Left lung (tissue), 4 donors: ENCODE measurements at regions not wholly inside any gene's neighbourhood (a gene's known extent, or its start where the extent isn't known, plus 50 kb on each side); places are given as distances from the start of the nearest gene placed in this dataset.
A peak's percentile ranks its signal among the peaks of the same experiment; 100 is the strongest.

Experiments
- ATAC-seq: fragments of 200-7000 bp; cut with Tn5 transposase; one replicate; pipeline ENCODE4 v1.9.1; 2020; ENCODE audit warnings: moderate library complexity
- DNase-seq, 4 donors: peaks; one replicate each; pipeline ENCODE4 v3.0.0-alpha.2; 2013 to 2020
- H3K27ac ChIP-seq, 2 donors: fragments of 200-600 bp; sonication (generic) in 1 of 2; one replicate each; pipeline versions ENCODE4 v1.5.0 to v1.8.0; 2020 to 2021
- H3K27me3 ChIP-seq, 2 donors: fragments of 200-600 bp; sonication (generic) in 1 of 2; one replicate each; pipeline versions ENCODE4 v1.5.0 to v1.8.0; 2020 to 2021
- H3K36me3 ChIP-seq, 2 donors: fragments of 200-600 bp; sonication (generic) in 1 of 2; one replicate each; pipeline versions ENCODE4 v1.5.0 to v1.8.0; 2020 to 2021
- H3K4me1 ChIP-seq, 2 donors: fragments of 200-600 bp; one replicate each; pipeline ENCODE4 v1.8.0; 2021
- H3K4me3 ChIP-seq, 2 donors: fragments of 200-600 bp; sonication (generic) in 1 of 2; one replicate each; pipeline versions ENCODE4 v1.5.0 to v1.8.0; 2020 to 2021; ENCODE audit warnings: mild to moderate bottlenecking in 1 of 2
- H3K9me3 ChIP-seq, 2 donors: fragments of 200-600 bp; sonication (generic) in 1 of 2; one replicate each; pipeline versions ENCODE4 v1.5.0 to v1.8.0; 2020 to 2021
- intact Hi-C, 2 donors: fragments of 100-400 bp; cut with DNase I; formaldehyde crosslinking; loops; one replicate each; pipeline versions ENCODE4 v1.11.2 to v1.14.2; 2022
- TF ChIP-seq, protein P1 (sequence below), 2 donors: fragments of 200-600 bp; sonication (generic) in 1 of 2; IDR thresholded peaks; one replicate each; pipeline versions ENCODE4 v1.5.0 to v1.8.0; 2021; ENCODE audit warnings: antibody characterized with exemption in 2 of 2
- donor health status: DM: no; HTN: yes; CAD: no.
- donor health status: DM: no; HTN: no; CAD: no.

DNA sequence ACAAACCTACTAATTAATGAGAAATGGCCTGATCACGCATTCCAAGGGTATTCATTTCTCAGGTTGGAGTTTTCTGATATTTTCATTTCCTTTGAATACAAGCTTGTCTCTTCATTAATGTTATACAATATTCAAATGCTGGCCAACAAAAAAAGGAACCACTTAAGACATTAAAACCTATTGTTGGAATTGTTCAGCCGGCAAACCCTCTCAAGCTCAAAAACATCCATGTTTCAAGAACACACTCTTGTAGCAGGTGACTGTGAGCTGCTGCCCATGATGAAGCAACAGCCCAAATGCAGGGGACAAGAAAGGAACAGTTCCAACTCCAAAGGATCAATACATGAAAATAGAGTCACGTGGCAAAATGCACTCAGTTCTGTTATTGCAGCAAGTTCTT lies 454.5 kb downstream of the BCL11A start:
- Histone ChIP-seq H3K27me3 (no peaks in the 10 kb centered on the region), H3K36me3 (no peaks in the 10 kb centered on the region), H3K4me1 (peaks cover 0 to 3% of the 10 kb centered on the region in 2 donors), H3K27ac (no peak overlapping the region), H3K4me3 (no peak overlapping the region), H3K9me3 (no peaks in the 10 kb centered on the region)
- TF ChIP-seq, protein P1, sequence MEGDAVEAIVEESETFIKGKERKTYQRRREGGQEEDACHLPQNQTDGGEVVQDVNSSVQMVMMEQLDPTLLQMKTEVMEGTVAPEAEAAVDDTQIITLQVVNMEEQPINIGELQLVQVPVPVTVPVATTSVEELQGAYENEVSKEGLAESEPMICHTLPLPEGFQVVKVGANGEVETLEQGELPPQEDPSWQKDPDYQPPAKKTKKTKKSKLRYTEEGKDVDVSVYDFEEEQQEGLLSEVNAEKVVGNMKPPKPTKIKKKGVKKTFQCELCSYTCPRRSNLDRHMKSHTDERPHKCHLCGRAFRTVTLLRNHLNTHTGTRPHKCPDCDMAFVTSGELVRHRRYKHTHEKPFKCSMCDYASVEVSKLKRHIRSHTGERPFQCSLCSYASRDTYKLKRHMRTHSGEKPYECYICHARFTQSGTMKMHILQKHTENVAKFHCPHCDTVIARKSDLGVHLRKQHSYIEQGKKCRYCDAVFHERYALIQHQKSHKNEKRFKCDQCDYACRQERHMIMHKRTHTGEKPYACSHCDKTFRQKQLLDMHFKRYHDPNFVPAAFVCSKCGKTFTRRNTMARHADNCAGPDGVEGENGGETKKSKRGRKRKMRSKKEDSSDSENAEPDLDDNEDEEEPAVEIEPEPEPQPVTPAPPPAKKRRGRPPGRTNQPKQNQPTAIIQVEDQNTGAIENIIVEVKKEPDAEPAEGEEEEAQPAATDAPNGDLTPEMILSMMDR (IDR thresholded peaks at IDR 0.05): no peak
- no peak for DNase-seq
- no peak for ATAC-seq
- intact Hi-C loops: no loop called here

- Histone ChIP-seq H3K27me3 (no peaks in the 10 kb centered on the region), H3K9me3 (no peaks in the 10 kb centered on the region), H3K4me1 (peaks cover 0 to 3% of the 10 kb centered on the region in 2 donors), H3K27ac (no peak overlapping the region), H3K4me3 (no peak overlapping the region), H3K36me3 (no peaks in the 10 kb centered on the region)
- no peak for ATAC-seq
- DNase-seq: peak in 1 of 4 donors; percentile 61
- TF ChIP-seq, protein P1 (IDR thresholded peaks at IDR 0.05): no peak
- intact Hi-C loops: no loop called here
Observed at GRCh38 chr2:60097298-60097697, 456.2 kb downstream of the BCL11A start.

GRCh38 chr2:60096556-60096955 lies 456.9 kb downstream of the BCL11A start:
- H3K27me3 ChIP-seq: no peaks in the 10 kb centered on the region
- no peak overlapping the region for H3K27ac ChIP-seq
- intact Hi-C loops: no loop called here
- DNase-seq: no peak
- no peak for ATAC-seq
- no peaks in the 10 kb centered on the region for H3K36me3 ChIP-seq
- H3K4me3 ChIP-seq: no peak overlapping the region
- peaks cover 0 to 3% of the 10 kb centered on the region in 2 donors for H3K4me1 ChIP-seq
- TF ChIP-seq, protein P1 (IDR thresholded peaks at IDR 0.05): no peak
- no peaks in the 10 kb centered on the region for H3K9me3 ChIP-seq

GRCh38 chr2:60095903-60096302 lies 457.6 kb downstream of the BCL11A start:
- intact Hi-C loops: no loop called here
- H3K27me3 ChIP-seq: no peaks in the 10 kb centered on the region
- TF ChIP-seq, protein P1 (IDR thresholded peaks at IDR 0.05): no peak
- no peaks in the 10 kb centered on the region for H3K36me3 ChIP-seq
- no peak for ATAC-seq
- no peak overlapping the region for H3K4me3 ChIP-seq
- DNase-seq: no peak
- no peak overlapping the region for H3K27ac ChIP-seq
- H3K4me1 ChIP-seq: peaks cover 0 to 3% of the 10 kb centered on the region in 2 donors
- no peaks in the 10 kb centered on the region for H3K9me3 ChIP-seq

- Histone ChIP-seq H3K4me3 (no peak overlapping the region), H3K9me3 (no peaks in the 10 kb centered on the region), H3K27ac (no peak overlapping the region), H3K36me3 (no peaks in the 10 kb centered on the region), H3K27me3 (no peaks in the 10 kb centered on the region), H3K4me1 (peaks cover 0 to 3% of the 10 kb centered on the region in 2 donors)
- intact Hi-C loops: no loop called here
- TF ChIP-seq, protein P1 (IDR thresholded peaks at IDR 0.05): no peak
- ATAC-seq: no peak
- DNase-seq: no peak
Observed at GRCh38 chr2:60095202-60095815, 458.1 kb downstream of the BCL11A start.
